Suppressor macrophage (primary cell): ENCODE measurements at regions not wholly inside any gene's neighbourhood (a gene's known extent, or its start where the extent isn't known, plus 50 kb on each side); places are given as distances from the start of the nearest gene placed in this dataset.
A peak's percentile ranks its signal among the peaks of the same experiment; 100 is the strongest.

Experiments
- DNase-seq, 4 experiments: peaks; one replicate each; pipeline ENCODE4 v3.0.0-alpha.2; 2020 to 2022

GRCh38 chr3:102529452-102529851, 94.6 kb downstream of the ZPLD1 start:
- no peak for DNase-seq

GRCh38 chr3:102530415-102531181, 95.8 kb downstream of the ZPLD1 start:
- no peak for DNase-seq

- no peak for DNase-seq
Observed at GRCh38 chr3:102531686-102532085, 96.9 kb downstream of the ZPLD1 start.

GRCh38 chr3:102532901-102533300, 98.1 kb downstream of the ZPLD1 start:
- DNase-seq, result peak; percentile 5 to 50 (median 40)

GRCh38 chr3:102533784-102534183, 99.0 kb downstream of the ZPLD1 start:
- no peak for DNase-seq

- DNase-seq, result peak; percentile 2 to 56 (median 36)
Observed at GRCh38 chr3:102536456-102536855, 101.6 kb downstream of the ZPLD1 start.

GRCh38 chr3:102537123-102537522, 102.3 kb downstream of the ZPLD1 start:
- DNase-seq, result no peak

- no peak for DNase-seq
Observed at GRCh38 chr3:102544741-102545140, 109.9 kb downstream of the ZPLD1 start.

- DNase-seq, result no peak
Observed at GRCh38 chr3:102545276-102545675, 110.5 kb downstream of the ZPLD1 start.

GRCh38 chr3:102553876-102554275, 119.1 kb downstream of the ZPLD1 start:
- no peak for DNase-seq

GRCh38 chr3:102570511-102570910, 135.7 kb downstream of the ZPLD1 start:
- DNase-seq, result no peak

- DNase-seq, result no peak
Observed at GRCh38 chr3:102571006-102571405, 136.2 kb downstream of the ZPLD1 start.

GRCh38 chr3:102571720-102572384, 137.0 kb downstream of the ZPLD1 start:
- DNase-seq, result no peak

GRCh38 chr3:102573483-102574028, 138.7 kb downstream of the ZPLD1 start:
- no peak for DNase-seq

- no peak for DNase-seq
Observed at GRCh38 chr3:102574355-102574754, 139.5 kb downstream of the ZPLD1 start.

- no peak for DNase-seq
Observed at GRCh38 chr3:102576651-102577050, 141.8 kb downstream of the ZPLD1 start.

GRCh38 chr3:102577082-102577789, 142.4 kb downstream of the ZPLD1 start:
- DNase-seq, result peak in 1 of 4 experiments; percentile 7

GRCh38 chr3:102580760-102581159, 145.9 kb downstream of the ZPLD1 start:
- no peak for DNase-seq

- no peak for DNase-seq
Observed at GRCh38 chr3:102586485-102586884, 151.7 kb downstream of the ZPLD1 start.

- DNase-seq, result no peak
Observed at GRCh38 chr3:102593812-102594602, 159.2 kb downstream of the ZPLD1 start.

GRCh38 chr3:102595057-102595456, 160.2 kb downstream of the ZPLD1 start:
- DNase-seq, result no peak

- no peak for DNase-seq
Observed at GRCh38 chr3:102599819-102600576, 165.2 kb downstream of the ZPLD1 start.
